ENCODE measurements at regions not wholly inside any gene's neighbourhood (a gene's known extent, or its start where the extent isn't known, plus 50 kb on each side); places are given as distances from the start of the nearest gene placed in this dataset.
A peak's percentile ranks its signal among the peaks of the same experiment; 100 is the strongest.

GRCh38 chr5:117302473-117302872 is 727.9 kb upstream of the SEMA6A start:
- Histone ChIP-seq H4K20me1 (ENCODE audit: insufficient read depth) (no peaks in the 10 kb centered on the region), H3K27ac (ENCODE audit: low read length) (no peak overlapping the region), H3K9me3 (ENCODE audit: low read length) (no peaks in the 10 kb centered on the region), H3K4me2 (ENCODE audit: low read length) (no peak overlapping the region), H3K27me3 (ENCODE audit: insufficient read depth, low read depth, low read length) (no peaks in the 10 kb centered on the region), H3K9ac (ENCODE audit: low read length) (no peak overlapping the region), H3K36me3 (ENCODE audit: insufficient read depth, low read length) (no peaks in the 10 kb centered on the region), H3K79me2 (replicated peaks; ENCODE audit: insufficient read depth, low read length) (no peaks in the 10 kb centered on the region), H3F3A (ENCODE audit: insufficient read depth, low read length, poor library complexity, severe bottlenecking) (peaks cover 3% of the 10 kb centered on the region), H3K4me3 (ENCODE audit: low read length) (no peak overlapping the region), H3K9me2 (ENCODE audit: insufficient read depth, low read length) (no peaks in the 10 kb centered on the region), H2AFZ (ENCODE audit: low read depth, low read length) (no peak overlapping the region)
- TF ChIP-seq CTCF (IDR thresholded peaks at IDR 0.05; ENCODE audit: poor library complexity, severe bottlenecking) = no peak
- no peak for TF ChIP-seq SMC3 (conservative IDR thresholded peaks at IDR 0.05; ENCODE audit: poor library complexity)
- no peak for TF ChIP-seq REST (IDR thresholded peaks at IDR 0.05; ENCODE audit: borderline replicate concordance)
- TF ChIP-seq POLR2AphosphoS5 (IDR thresholded peaks at IDR 0.05) = no peak
- no peak for TF ChIP-seq MXI1 (conservative IDR thresholded peaks at IDR 0.05; ENCODE audit: poor library complexity, severe bottlenecking)
- TF ChIP-seq EZH2 (IDR thresholded peaks at IDR 0.05; ENCODE audit: borderline replicate concordance, insufficient read depth, low read length, poor library complexity, severe bottlenecking) = no peak
- no peak for TF ChIP-seq RAD21 (conservative IDR thresholded peaks at IDR 0.05)
- TF ChIP-seq EP300 (conservative IDR thresholded peaks at IDR 0.05; ENCODE audit: poor library complexity, severe bottlenecking) = no peak
- no peak for TF ChIP-seq TAF1 (IDR thresholded peaks at IDR 0.05; ENCODE audit: low read depth)

DNA sequence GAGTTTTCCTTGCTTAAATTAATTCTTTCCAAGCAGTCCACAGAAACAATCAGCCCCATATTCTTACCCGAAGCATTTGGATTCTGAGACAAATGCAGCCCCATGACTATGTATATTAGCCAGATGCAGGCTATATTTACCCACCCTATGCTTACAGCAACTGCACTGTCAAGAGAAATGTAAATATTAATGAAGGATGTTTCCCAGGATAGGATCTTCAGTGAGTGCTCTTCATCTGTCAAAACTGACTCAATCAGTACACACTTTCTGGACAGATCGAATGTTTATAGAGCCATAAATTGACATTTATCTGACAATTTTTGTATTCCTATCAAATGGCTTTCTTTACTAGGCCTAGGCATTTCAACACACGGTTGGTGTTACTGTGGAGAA is 725.3 kb upstream of the SEMA6A start:
- Histone ChIP-seq H3K79me2 (replicated peaks; ENCODE audit: insufficient read depth, low read length) (no peaks in the 10 kb centered on the region), H3K27ac (ENCODE audit: low read length) (peak overlapping the region; percentile 15), H3K4me3 (ENCODE audit: low read length) (peak overlapping the region; percentile 15), H4K20me1 (ENCODE audit: insufficient read depth) (no peaks in the 10 kb centered on the region), H3K27me3 (ENCODE audit: insufficient read depth, low read depth, low read length) (no peaks in the 10 kb centered on the region), H3K4me2 (ENCODE audit: low read length) (peak overlapping the region; percentile 34), H3K9ac (ENCODE audit: low read length) (no peak overlapping the region), H3F3A (ENCODE audit: insufficient read depth, low read length, poor library complexity, severe bottlenecking) (peaks cover 3% of the 10 kb centered on the region), H3K9me3 (ENCODE audit: low read length) (no peaks in the 10 kb centered on the region), H3K9me2 (ENCODE audit: insufficient read depth, low read length) (no peaks in the 10 kb centered on the region), H3K36me3 (ENCODE audit: insufficient read depth, low read length) (no peaks in the 10 kb centered on the region), H2AFZ (ENCODE audit: low read depth, low read length) (no peak overlapping the region)
- TF ChIP-seq REST (IDR thresholded peaks at IDR 0.05; ENCODE audit: borderline replicate concordance) (peak; percentile 59), CTCF (IDR thresholded peaks at IDR 0.05; ENCODE audit: poor library complexity, severe bottlenecking) (no peak), RAD21 (conservative IDR thresholded peaks at IDR 0.05) (no peak), SMC3 (conservative IDR thresholded peaks at IDR 0.05; ENCODE audit: poor library complexity) (no peak), TAF1 (IDR thresholded peaks at IDR 0.05; ENCODE audit: low read depth) (no peak), POLR2AphosphoS5 (IDR thresholded peaks at IDR 0.05) (peak; percentile 57), EZH2 (IDR thresholded peaks at IDR 0.05; ENCODE audit: borderline replicate concordance, insufficient read depth, low read length, poor library complexity, severe bottlenecking) (no peak), EP300 (conservative IDR thresholded peaks at IDR 0.05; ENCODE audit: poor library complexity, severe bottlenecking) (peak; percentile 92), MXI1 (conservative IDR thresholded peaks at IDR 0.05; ENCODE audit: poor library complexity, severe bottlenecking) (no peak)
